ENCODE measurements at regions not wholly inside any gene's neighbourhood (a gene's known extent, or its start where the extent isn't known, plus 50 kb on each side); places are given as distances from the start of the nearest gene placed in this dataset.

GRCh38 chr13:93058301-93058700, 168.3 kb upstream of the GPC6 start:
- intact Hi-C loops (cut with micrococcal nuclease) (no loop called here), dilution Hi-C loops (cut with MboI; ENCODE audit: extremely low pct_ligation_motif_present, low sequenced_read_pairs) (no loop called here)
- Histone ChIP-seq H3K4me1 (ENCODE audit: control insufficient read depth, extremely low read depth, insufficient read depth, low read length) (no peaks in the 10 kb centered on the region), H3K9me1 (replicated peaks; ENCODE audit: control insufficient read depth, extremely low read depth, insufficient read depth, low read length) (no peaks in the 10 kb centered on the region), H3K9ac (replicated peaks; ENCODE audit: extremely low read depth, insufficient read depth, low read length) (no peak overlapping the region), H3K4me2 (ENCODE audit: insufficient read depth, low read length) (no peak overlapping the region), H3K79me2 (ENCODE audit: control insufficient read depth, insufficient read depth, low read length) (no peaks in the 10 kb centered on the region), H4K20me1 (replicated peaks; ENCODE audit: control insufficient read depth, extremely low read depth, insufficient read depth, low read length) (no peaks in the 10 kb centered on the region), H3K36me3 (ENCODE audit: control insufficient read depth in 2 of 2, extremely low read depth in 1 of 2, insufficient read depth in 2 of 2, low read length in 2 of 2) (no peaks in the 10 kb centered on the region), H3K4me3 (replicated peaks in 1 of 3; ENCODE audit: insufficient read depth in 1 of 3, low read depth in 1 of 3, low read length in 3 of 3) (no peak overlapping the region), H3K27me3 (ENCODE audit: control insufficient read depth in 2 of 2, insufficient read depth in 2 of 2, low read length in 2 of 2) (no peaks in the 10 kb centered on the region), H3K9me3 (replicated peaks; ENCODE audit: control insufficient read depth, insufficient read depth, low read length) (peaks cover 2% of the 10 kb centered on the region), H2AFZ (ENCODE audit: low read depth, low read length) (no peak overlapping the region), H3K27ac (ENCODE audit: insufficient read depth, low read depth, low read length) (no peak overlapping the region)
- ChIA-PET CTCF (no interaction called here), POLR2A (no interaction called here)
- TF ChIP-seq FOS (IDR thresholded peaks at IDR 0.05; ENCODE audit: borderline replicate concordance, insufficient read depth, low read length) (no peak), MYC (IDR thresholded peaks at IDR 0.05; ENCODE audit: low read depth, low read length) (no peak), JUN (IDR thresholded peaks at IDR 0.05; ENCODE audit: borderline replicate concordance, insufficient read depth, insufficient read length, low read depth) (no peak), MAX (IDR thresholded peaks at IDR 0.05; ENCODE audit: insufficient read depth, insufficient read length) (no peak), POLR2AphosphoS5 (IDR thresholded peaks at IDR 0.05; ENCODE audit: insufficient read depth, low read depth, low read length) (no peak), POLR2A (IDR thresholded peaks at IDR 0.05; ENCODE audit: low read depth, low read length) (no peak), EZH2 (IDR thresholded peaks at IDR 0.05; ENCODE audit: borderline replicate concordance, low read depth, low read length, severe bottlenecking) (no peak), GATA2 (IDR thresholded peaks at IDR 0.05; ENCODE audit: insufficient read depth, insufficient read length, low read depth, low read length) (no peak)
- TF ChIP-seq, protein P1, sequence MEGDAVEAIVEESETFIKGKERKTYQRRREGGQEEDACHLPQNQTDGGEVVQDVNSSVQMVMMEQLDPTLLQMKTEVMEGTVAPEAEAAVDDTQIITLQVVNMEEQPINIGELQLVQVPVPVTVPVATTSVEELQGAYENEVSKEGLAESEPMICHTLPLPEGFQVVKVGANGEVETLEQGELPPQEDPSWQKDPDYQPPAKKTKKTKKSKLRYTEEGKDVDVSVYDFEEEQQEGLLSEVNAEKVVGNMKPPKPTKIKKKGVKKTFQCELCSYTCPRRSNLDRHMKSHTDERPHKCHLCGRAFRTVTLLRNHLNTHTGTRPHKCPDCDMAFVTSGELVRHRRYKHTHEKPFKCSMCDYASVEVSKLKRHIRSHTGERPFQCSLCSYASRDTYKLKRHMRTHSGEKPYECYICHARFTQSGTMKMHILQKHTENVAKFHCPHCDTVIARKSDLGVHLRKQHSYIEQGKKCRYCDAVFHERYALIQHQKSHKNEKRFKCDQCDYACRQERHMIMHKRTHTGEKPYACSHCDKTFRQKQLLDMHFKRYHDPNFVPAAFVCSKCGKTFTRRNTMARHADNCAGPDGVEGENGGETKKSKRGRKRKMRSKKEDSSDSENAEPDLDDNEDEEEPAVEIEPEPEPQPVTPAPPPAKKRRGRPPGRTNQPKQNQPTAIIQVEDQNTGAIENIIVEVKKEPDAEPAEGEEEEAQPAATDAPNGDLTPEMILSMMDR (IDR thresholded peaks at IDR 0.05; ENCODE audit: extremely low read depth in 1 of 2, insufficient read depth in 1 of 2, low read depth in 1 of 2, low read length in 2 of 2), result no peak
- DNase-seq (ENCODE audit: low read depth, low spot score), result no peak
- no peak for FAIRE-seq
- BruUV-seq (replicated peaks), result no TSS peak

Measured in endothelial cell of umbilical vein (primary cell).